SK-N-SH (cell line): ENCODE measurements at regions not wholly inside any gene's neighbourhood (a gene's known extent, or its start where the extent isn't known, plus 50 kb on each side); places are given as distances from the start of the nearest gene placed in this dataset.

ENCODE experiments used
- CTCF ChIA-PET: fragments of 300-600, 350-600 bp; formaldehyde crosslinking; extraction: SDS; loops from one replicate; lab custom pipeline; 2021; lab: Yijun Ruan, JAX
- POLR2A ChIA-PET: fragments of 350-600 bp; sonication (Branson Sonifier 250); formaldehyde crosslinking; extraction: SDS; loops from one replicate; lab custom pipeline; 2020; ENCODE audit warnings: antibody characterized with exemption, inconsistent platforms; lab: Yijun Ruan, JAX
- DNase-seq: peaks from one replicate; pipeline ENCODE4 v3.0.0; 2012
- H2AFZ ChIP-seq: fragments of 200-600 bp; sonication (generic); 2 replicates; pipeline ENCODE4 v1.8.1; 2016; ENCODE audit warnings: antibody characterized with exemption, mild to moderate bottlenecking, low read depth
- H3F3A ChIP-seq: fragments of 200-600 bp; sonication (generic); replicated peaks from 2 replicates; pipeline ENCODE3; 2016; ENCODE audit warnings: antibody characterized with exemption, mild to moderate bottlenecking; ENCODE audit not compliant: insufficient read depth
- H3K27ac ChIP-seq, 2 experiments: fragments of 200-500 bp in 1 of 2; fragments of 200-600 bp in 1 of 2; sonication (Bioruptor generic) in 1 of 2; sonication (generic), shearing (Covaris generic) in 1 of 2; 2 replicates each; pipeline versions ENCODE4 v1.5.1 to v1.6.1; 2014 to 2016; ENCODE audit warnings: low read depth in 2 of 2, inconsistent platforms in 1 of 2, low read length in 1 of 2, mild to moderate bottlenecking in 1 of 2, mixed read lengths in 1 of 2
- H3K27me3 ChIP-seq: fragments of 200-600 bp; sonication (generic), shearing (Covaris generic); 2 replicates; pipeline ENCODE4 v1.6.1; 2016; ENCODE audit warnings: mixed run types; ENCODE audit not compliant: insufficient read depth
- H3K36me3 ChIP-seq, 2 experiments: fragments of 200-500 bp in 1 of 2; fragments of 200-600 bp in 1 of 2; sonication (Bioruptor generic) in 1 of 2; sonication (generic) in 1 of 2; replicated peaks in 1 of 2; 2 replicates each; pipeline versions ENCODE3 to v1.5.1; 2014 to 2016; ENCODE audit warnings: low read length in 1 of 2, mild to moderate bottlenecking in 1 of 2; ENCODE audit not compliant: insufficient read depth in 2 of 2, control insufficient read depth in 1 of 2
- H3K4me1 ChIP-seq, 2 experiments: fragments of 200-500 bp in 1 of 2; fragments of 200-600 bp in 1 of 2; sonication (Bioruptor generic) in 1 of 2; sonication (generic), shearing (Covaris generic) in 1 of 2; 2 replicates each; pipeline versions ENCODE4 v1.5.1 to v1.6.1; 2014 to 2016; ENCODE audit warnings: low read depth in 1 of 2, low read length in 1 of 2, mixed run types in 1 of 2; ENCODE audit not compliant: insufficient read depth in 2 of 2, control insufficient read depth in 1 of 2
- H3K4me2 ChIP-seq: fragments of 200-600 bp; sonication (generic), shearing (Covaris generic); 2 replicates; pipeline ENCODE4 v1.6.1; 2017; ENCODE audit warnings: mixed run types
- H3K4me3 ChIP-seq, 2 experiments: fragments of 200-500 bp in 1 of 2; fragments of 200-600 bp in 1 of 2; sonication (Bioruptor generic) in 1 of 2; sonication (generic), shearing (Covaris generic) in 1 of 2; 2 replicates each; pipeline versions ENCODE4 v1.5.1 to v1.8.1; 2014 to 2016; ENCODE audit warnings: low read depth in 2 of 2, inconsistent platforms in 1 of 2, low read length in 1 of 2, mild to moderate bottlenecking in 1 of 2, mixed read lengths in 1 of 2, moderate library complexity in 1 of 2
- H3K79me2 ChIP-seq: fragments of 200-600 bp; sonication (generic); 2 replicates; pipeline ENCODE4 v1.8.1; 2017; ENCODE audit warnings: mild to moderate bottlenecking; ENCODE audit not compliant: insufficient read depth
- H3K9ac ChIP-seq: fragments of 200-600 bp; sonication (generic); 2 replicates; pipeline ENCODE4 v1.6.1; 2017; ENCODE audit warnings: mixed run types
- H3K9me2 ChIP-seq: fragments of 200-600 bp; sonication (generic); 2 replicates; pipeline ENCODE4 v1.6.1; 2017; ENCODE audit warnings: mixed run types
- H3K9me3 ChIP-seq: fragments of 200-600 bp; sonication (generic); 2 replicates; pipeline ENCODE4 v1.6.1; 2017; ENCODE audit warnings: mixed run types, mild to moderate bottlenecking, moderate library complexity
- H4K20me1 ChIP-seq: fragments of 200-600 bp; sonication (generic); 2 replicates; pipeline ENCODE4 v1.6.1; 2017; ENCODE audit warnings: mild to moderate bottlenecking, mixed run types; ENCODE audit not compliant: insufficient read depth
- ELF1 ChIP-seq: IDR thresholded peaks from 2 replicates; pipeline ENCODE4 v1.4.0; 2012
- EZH2phosphoT487 ChIP-seq: fragments of 200-600 bp; sonication (generic); IDR thresholded peaks from 2 replicates; pipeline ENCODE4 v1.6.1; 2017; ENCODE audit warnings: low read depth, mixed run types, mild to moderate bottlenecking, antibody characterized with exemption, moderate library complexity, borderline replicate concordance
- FOSL2 ChIP-seq: IDR thresholded peaks from 2 replicates; pipeline ENCODE4 v1.4.0; 2012; ENCODE audit warnings: low read depth, mild to moderate bottlenecking, moderate library complexity, borderline replicate concordance
- FOXJ3 ChIP-seq: sonication (generic); formaldehyde crosslinking; IDR thresholded peaks from 2 replicates; pipeline ENCODE4 v1.5.1; 2020; ENCODE audit warnings: mild to moderate bottlenecking, missing genetic modification reagents
- MEF2A ChIP-seq: IDR thresholded peaks from 2 replicates; pipeline ENCODE4 v1.4.0; 2012; ENCODE audit warnings: low read depth, borderline replicate concordance
- MXI1 ChIP-seq: IDR thresholded peaks from 2 replicates; pipeline ENCODE4 v1.6.1; 2012; ENCODE audit warnings: mild to moderate bottlenecking, low read depth, low read length, improper control_type of control experiment
- PBX3 ChIP-seq: IDR thresholded peaks from 2 replicates; pipeline ENCODE4; 2012
- RAD21 ChIP-seq: IDR thresholded peaks from 2 replicates; pipeline ENCODE4 v1.6.1; 2012; ENCODE audit warnings: mild to moderate bottlenecking, low read length
- REST ChIP-seq: IDR thresholded peaks from 2 replicates; pipeline ENCODE4 v1.6.1; 2012; ENCODE audit warnings: mild to moderate bottlenecking, low read depth, low read length, moderate library complexity
- RFX5 ChIP-seq: IDR thresholded peaks from 2 replicates; pipeline ENCODE4 v1.6.1; 2012; ENCODE audit warnings: mild to moderate bottlenecking, improper control_type of control experiment, low read length
- SIN3A ChIP-seq: IDR thresholded peaks from 2 replicates; pipeline ENCODE4 v1.6.1; 2012; ENCODE audit warnings: low read depth, mild to moderate bottlenecking, low read length, moderate library complexity, borderline replicate concordance
- TCF12 ChIP-seq: IDR thresholded peaks from 2 replicates; pipeline ENCODE4 v1.4.0; 2012
- TEAD4 ChIP-seq: IDR thresholded peaks from 2 replicates; pipeline ENCODE4 v1.4.0; 2012; ENCODE audit warnings: mild to moderate bottlenecking, borderline replicate concordance; ENCODE audit not compliant: insufficient read depth
- USF1 ChIP-seq: IDR thresholded peaks from 2 replicates; pipeline ENCODE4 v1.4.0; 2012; ENCODE audit warnings: low read depth, borderline replicate concordance
- YY1 ChIP-seq: IDR thresholded peaks from 2 replicates; pipeline ENCODE4 v1.4.0; 2012; ENCODE audit warnings: low read depth, mild to moderate bottlenecking
- WGBS: methylation state at CpG from one replicate; pipeline ENCODE4 v1.1.6; 2017; ENCODE audit warnings: low lambda C conversion rate; 5-methylcytosine and 5-hydroxymethylcytosine counted together

- TF ChIP-seq PBX3 = no peak
- no peak for TF ChIP-seq MEF2A
- TF ChIP-seq ELF1 = no peak
- no peak for TF ChIP-seq RFX5
- no peak for TF ChIP-seq TEAD4
- TF ChIP-seq, all 33 proteins: peak for 0
Measured at GRCh38 chr1:193891788-193892187, 705.4 kb upstream of the B3GALT2 start (continued).

- POLR2A ChIA-PET = no interaction called here
- no peak for DNase-seq
- no peaks in the 10 kb centered on the region for H4K20me1 ChIP-seq
- no peak overlapping the region for H3K4me2 ChIP-seq
- no peaks in the 10 kb centered on the region for H3K36me3 ChIP-seq
- TF ChIP-seq EZH2phosphoT487 (no peak), TCF12 (no peak), FOXJ3 (CRISPR knock-in tag) (no peak), USF1 (no peak), MXI1 (no peak), RFX5 (no peak), YY1 (no peak), RAD21 (no peak), SIN3A (no peak), REST (no peak), FOSL2 (no peak)
- no peak overlapping the region for H2AFZ ChIP-seq
- CTCF ChIA-PET = interaction anchor here (0.6 to 0.7 kb wide), 3 partner anchors 14 to 899 kb away, joined by 3 read pairs; no protein-coding TSS in a partner anchor
- no peaks in the 10 kb centered on the region for H3K27me3 ChIP-seq
- no peaks in the 10 kb centered on the region for H3K9me3 ChIP-seq
- no peak overlapping the region for H3K27ac ChIP-seq
- no peaks in the 10 kb centered on the region; a peak in 1 of 4 replicates for H3K4me1 ChIP-seq
- H3F3A ChIP-seq = no peaks in the 10 kb centered on the region
- WGBS = 2% methylated on average over 1 of the region's 1 CpG
- no peaks in the 10 kb centered on the region for H3K9me2 ChIP-seq
- no peaks in the 10 kb centered on the region for H3K79me2 ChIP-seq
- no peak overlapping the region for H3K9ac ChIP-seq
- no peak overlapping the region for H3K4me3 ChIP-seq
Measured at GRCh38 chr1:193890935-193891334, 704.5 kb upstream of the B3GALT2 start.
